GM12864 (cell line): ENCODE measurements at regions not wholly inside any gene's neighbourhood (a gene's known extent, or its start where the extent isn't known, plus 50 kb on each side); places are given as distances from the start of the nearest gene placed in this dataset.

ENCODE experiments used
- DNase-seq: peaks from one replicate; pipeline ENCODE4 v3.0.0-alpha.2; 2011; ENCODE audit warnings: low read depth
- H3K4me3 ChIP-seq: 2 replicates; pipeline ENCODE4 v1.5.1; 2011; ENCODE audit warnings: mild to moderate bottlenecking, low read depth, low read length, control low read depth
- TF ChIP-seq, protein P1 (sequence below): IDR thresholded peaks from 2 replicates; pipeline ENCODE4 v1.5.1; 2011; ENCODE audit warnings: low read depth, mild to moderate bottlenecking, moderate library complexity, low read length, control low read depth, inconsistent platforms; ENCODE audit errors: missing control alignments

DNA sequence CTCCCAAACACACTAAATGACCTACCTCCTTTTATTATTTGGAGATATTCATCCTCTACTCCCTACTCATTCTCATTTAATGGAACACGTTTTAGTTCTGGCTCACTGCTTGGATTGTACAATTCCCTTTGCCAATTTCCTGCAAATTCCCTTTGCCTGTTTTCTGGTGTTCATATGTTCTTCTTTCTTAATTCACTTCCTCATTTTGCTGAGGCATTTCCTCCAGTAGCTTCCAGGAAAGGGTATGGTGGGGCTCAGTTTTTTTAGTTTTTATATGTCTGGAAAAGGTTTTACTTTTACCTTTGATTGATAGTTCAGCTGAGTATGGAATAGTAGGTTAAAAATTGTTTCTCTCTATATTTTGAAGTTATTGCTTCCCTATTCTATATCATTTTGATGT, 143.6 kb upstream of the GOLIM4 start:
- TF ChIP-seq, protein P1, sequence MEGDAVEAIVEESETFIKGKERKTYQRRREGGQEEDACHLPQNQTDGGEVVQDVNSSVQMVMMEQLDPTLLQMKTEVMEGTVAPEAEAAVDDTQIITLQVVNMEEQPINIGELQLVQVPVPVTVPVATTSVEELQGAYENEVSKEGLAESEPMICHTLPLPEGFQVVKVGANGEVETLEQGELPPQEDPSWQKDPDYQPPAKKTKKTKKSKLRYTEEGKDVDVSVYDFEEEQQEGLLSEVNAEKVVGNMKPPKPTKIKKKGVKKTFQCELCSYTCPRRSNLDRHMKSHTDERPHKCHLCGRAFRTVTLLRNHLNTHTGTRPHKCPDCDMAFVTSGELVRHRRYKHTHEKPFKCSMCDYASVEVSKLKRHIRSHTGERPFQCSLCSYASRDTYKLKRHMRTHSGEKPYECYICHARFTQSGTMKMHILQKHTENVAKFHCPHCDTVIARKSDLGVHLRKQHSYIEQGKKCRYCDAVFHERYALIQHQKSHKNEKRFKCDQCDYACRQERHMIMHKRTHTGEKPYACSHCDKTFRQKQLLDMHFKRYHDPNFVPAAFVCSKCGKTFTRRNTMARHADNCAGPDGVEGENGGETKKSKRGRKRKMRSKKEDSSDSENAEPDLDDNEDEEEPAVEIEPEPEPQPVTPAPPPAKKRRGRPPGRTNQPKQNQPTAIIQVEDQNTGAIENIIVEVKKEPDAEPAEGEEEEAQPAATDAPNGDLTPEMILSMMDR, result no peak
- H3K4me3 ChIP-seq, result no peak overlapping the region
- DNase-seq, result no peak

DNA sequence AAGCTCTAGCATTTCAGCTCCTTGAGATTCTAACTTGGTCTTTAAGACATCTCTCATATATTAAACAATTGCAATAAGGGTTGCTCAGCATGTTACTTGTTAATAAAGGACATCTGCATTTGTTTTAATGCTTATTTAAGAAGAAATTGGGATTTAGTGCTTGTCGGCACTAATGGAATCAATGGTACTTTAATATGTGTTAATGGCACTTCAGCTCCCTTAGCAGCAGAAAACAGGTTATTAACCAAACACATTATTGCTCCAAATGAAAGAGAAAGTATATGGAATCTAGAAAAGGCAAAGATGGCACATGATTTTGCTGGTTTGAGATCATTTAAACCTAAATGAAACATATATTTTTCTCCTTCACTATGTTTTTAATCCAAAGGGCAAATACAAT, 137.3 kb upstream of the GOLIM4 start:
- no peak for DNase-seq

DNA sequence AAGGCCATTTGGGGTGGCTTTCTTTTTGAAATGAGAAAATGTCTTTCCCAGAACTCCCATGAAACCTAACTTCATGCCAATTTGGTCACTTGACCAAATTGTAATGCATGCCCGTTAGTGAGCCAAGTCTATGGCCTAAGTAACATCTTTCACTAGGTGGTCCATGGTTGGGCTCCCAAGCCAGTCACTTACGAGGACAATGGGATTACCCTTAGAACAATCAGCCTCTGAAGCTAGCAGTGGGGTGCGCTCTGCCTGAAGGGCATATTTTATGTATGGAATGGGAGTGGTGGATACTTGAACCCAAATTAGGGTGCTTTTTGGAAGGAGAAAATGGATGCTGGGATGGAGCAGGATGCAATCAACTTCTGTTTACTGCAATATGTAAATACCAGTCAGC, 127.4 kb upstream of the GOLIM4 start:
- no peak for DNase-seq
- TF ChIP-seq, protein P1, result no peak
- no peak overlapping the region for H3K4me3 ChIP-seq

More for the DNA sequence above, 137.3 kb upstream of the GOLIM4 start:
- TF ChIP-seq, protein P1, result no peak
- no peak overlapping the region for H3K4me3 ChIP-seq

DNA sequence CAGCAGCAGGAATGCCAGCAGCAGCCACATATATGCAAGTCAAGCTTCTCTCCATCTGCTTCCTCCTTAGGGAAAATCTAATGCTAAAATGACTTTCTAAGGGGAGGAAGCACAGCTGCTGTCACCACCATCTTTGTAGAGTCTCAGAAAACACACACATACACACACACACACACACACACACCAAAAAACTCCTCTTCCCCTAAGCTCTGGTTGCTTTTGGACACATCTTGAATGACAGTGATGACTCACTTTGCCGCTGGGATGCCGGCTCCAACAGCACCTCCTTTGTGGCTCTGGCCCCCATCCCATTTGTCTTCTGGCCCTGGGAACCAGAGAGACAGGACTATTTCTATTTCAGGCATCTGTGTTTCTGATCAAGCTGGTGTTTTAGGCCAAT, 124.8 kb upstream of the GOLIM4 start:
- DNase-seq, result no peak
- no peak overlapping the region for H3K4me3 ChIP-seq
- TF ChIP-seq, protein P1, result no peak

DNA sequence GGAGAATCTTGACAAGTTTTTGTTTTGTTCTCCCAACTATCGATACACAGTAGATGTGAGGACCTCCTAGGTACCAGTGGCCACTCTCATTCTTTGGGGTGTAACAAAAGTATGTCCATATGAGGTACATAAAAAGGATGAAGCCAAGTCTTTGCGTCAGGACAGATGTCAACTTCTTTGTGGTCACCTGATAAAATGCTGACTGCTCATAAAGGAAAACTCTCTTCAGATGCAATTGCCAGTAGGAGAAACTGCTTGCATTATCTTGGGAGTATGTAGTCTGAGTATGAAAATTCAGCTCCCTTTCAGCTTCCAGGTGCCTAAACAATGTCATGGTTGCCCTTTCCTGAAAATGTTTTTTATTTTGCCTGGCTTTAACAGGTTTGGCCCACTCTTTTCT, 123.8 kb upstream of the GOLIM4 start:
- DNase-seq, result no peak
- no peak overlapping the region for H3K4me3 ChIP-seq
- TF ChIP-seq, protein P1, result no peak

DNA sequence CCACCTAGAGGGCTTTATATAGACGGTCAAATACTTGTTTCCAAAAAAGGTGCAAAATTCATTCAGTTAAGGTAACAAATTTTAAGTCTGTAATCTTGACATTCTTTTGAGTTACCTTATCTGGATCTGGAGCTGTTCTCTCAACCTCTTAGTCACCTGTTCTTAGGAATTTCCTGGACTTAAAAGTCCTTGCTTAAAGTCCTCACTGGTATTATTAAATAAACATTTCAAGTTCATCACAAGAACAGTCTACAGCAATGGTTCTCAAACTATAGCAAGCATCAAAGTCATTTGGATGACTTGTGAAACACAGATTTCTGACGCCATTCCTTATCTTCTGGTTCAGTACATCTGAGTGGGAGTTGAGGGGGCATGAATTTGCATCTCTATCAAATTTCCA, 122.9 kb upstream of the GOLIM4 start:
- H3K4me3 ChIP-seq, result no peak overlapping the region
- no peak for DNase-seq
- TF ChIP-seq, protein P1, result no peak

DNA sequence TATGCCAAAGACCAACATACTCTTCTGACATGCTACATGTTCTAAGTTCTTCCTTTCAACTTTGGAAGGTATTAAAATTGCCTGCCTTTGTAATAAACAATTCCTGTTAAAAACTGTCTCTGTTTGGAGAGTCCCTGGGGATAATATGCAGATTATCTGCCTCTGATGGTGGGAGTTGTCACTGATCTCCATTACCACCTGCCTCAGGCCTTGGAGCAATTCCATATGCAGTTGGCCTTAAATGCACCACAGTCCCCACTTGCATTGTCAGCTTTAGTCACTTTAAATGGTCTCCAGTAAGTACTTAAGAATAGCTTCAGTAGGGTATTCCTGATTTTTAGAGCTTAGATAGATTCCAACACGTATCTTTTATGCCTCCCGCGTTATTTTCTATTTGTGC, 121.1 kb upstream of the GOLIM4 start:
- no peak for DNase-seq
- no peak overlapping the region for H3K4me3 ChIP-seq
- TF ChIP-seq, protein P1, result no peak
